HG03135 (cell line): ENCODE measurements at regions not wholly inside any gene's neighbourhood (a gene's known extent, or its start where the extent isn't known, plus 50 kb on each side); places are given as distances from the start of the nearest gene placed in this dataset.
"Not testable (repeated sequence)": the region's sequence is repeated elsewhere in the genome, so short reads cannot be mapped to it uniquely, and the experiment has no call there.

Experiments used
- ATAC-seq: cut with Tn5 transposase; IDR thresholded peaks from one replicate; pipeline ENCODE4 v1.9.1; 2021; ENCODE audit warnings: mild to moderate bottlenecking, moderate library complexity; ENCODE audit not compliant: unreplicated experiment

- ATAC-seq: no peak
Observed at GRCh38 chr16:58960484-58960883, 226.4 kb upstream of the GOT2 start.

GRCh38 chr16:58960034-58960433, 225.9 kb upstream of the GOT2 start:
- no peak for ATAC-seq

- ATAC-seq: no peak
Observed at GRCh38 chr16:58958749-58959148, 224.6 kb upstream of the GOT2 start.

- no peak for ATAC-seq
Observed at GRCh38 chr16:58948244-58948643, 214.1 kb upstream of the GOT2 start.

- no peak for ATAC-seq
Observed at GRCh38 chr16:58940609-58941008, 206.5 kb upstream of the GOT2 start.

GRCh38 chr16:58938811-58939210, 204.7 kb upstream of the GOT2 start:
- no peak for ATAC-seq

GRCh38 chr16:58937661-58938060, 203.5 kb upstream of the GOT2 start:
- no peak for ATAC-seq

GRCh38 chr16:58933186-58933585, 199.1 kb upstream of the GOT2 start:
- ATAC-seq: no peak

- no peak for ATAC-seq
Observed at GRCh38 chr16:58931436-58931835, 197.3 kb upstream of the GOT2 start.

- no peak for ATAC-seq
Observed at GRCh38 chr16:58923094-58923493, 189.0 kb upstream of the GOT2 start.

- no peak for ATAC-seq
Observed at GRCh38 chr16:58913456-58913855, 179.3 kb upstream of the GOT2 start.

- no peak for ATAC-seq
Observed at GRCh38 chr16:58912571-58912970, 178.5 kb upstream of the GOT2 start.

GRCh38 chr16:58906981-58907715, 173.0 kb upstream of the GOT2 start:
- no peak for ATAC-seq

GRCh38 chr16:58904291-58904690, 170.2 kb upstream of the GOT2 start:
- ATAC-seq: no peak

GRCh38 chr16:58889516-58889915, 155.4 kb upstream of the GOT2 start:
- no peak for ATAC-seq

GRCh38 chr16:58885528-58886170, 151.5 kb upstream of the GOT2 start:
- ATAC-seq: no peak

- ATAC-seq: no peak
Observed at GRCh38 chr16:58884141-58884540, 150.0 kb upstream of the GOT2 start.

- ATAC-seq: no peak
Observed at GRCh38 chr16:58883131-58883530, 149.0 kb upstream of the GOT2 start.

- ATAC-seq: peak; percentile 91
Observed at GRCh38 chr16:58882292-58882691, 148.2 kb upstream of the GOT2 start.

GRCh38 chr16:58878641-58879040, 144.5 kb upstream of the GOT2 start:
- ATAC-seq: not testable (repeated sequence)

GRCh38 chr16:58866935-58867334, 132.8 kb upstream of the GOT2 start:
- ATAC-seq: no peak

GRCh38 chr16:58863761-58864160, 129.6 kb upstream of the GOT2 start:
- no peak for ATAC-seq

GRCh38 chr16:58863042-58863441, 128.9 kb upstream of the GOT2 start:
- ATAC-seq: no peak
